ENCODE measurements at regions not wholly inside any gene's neighbourhood (a gene's known extent, or its start where the extent isn't known, plus 50 kb on each side); places are given as distances from the start of the nearest gene placed in this dataset.
A peak's percentile ranks its signal among the peaks of the same experiment; 100 is the strongest.

DNA sequence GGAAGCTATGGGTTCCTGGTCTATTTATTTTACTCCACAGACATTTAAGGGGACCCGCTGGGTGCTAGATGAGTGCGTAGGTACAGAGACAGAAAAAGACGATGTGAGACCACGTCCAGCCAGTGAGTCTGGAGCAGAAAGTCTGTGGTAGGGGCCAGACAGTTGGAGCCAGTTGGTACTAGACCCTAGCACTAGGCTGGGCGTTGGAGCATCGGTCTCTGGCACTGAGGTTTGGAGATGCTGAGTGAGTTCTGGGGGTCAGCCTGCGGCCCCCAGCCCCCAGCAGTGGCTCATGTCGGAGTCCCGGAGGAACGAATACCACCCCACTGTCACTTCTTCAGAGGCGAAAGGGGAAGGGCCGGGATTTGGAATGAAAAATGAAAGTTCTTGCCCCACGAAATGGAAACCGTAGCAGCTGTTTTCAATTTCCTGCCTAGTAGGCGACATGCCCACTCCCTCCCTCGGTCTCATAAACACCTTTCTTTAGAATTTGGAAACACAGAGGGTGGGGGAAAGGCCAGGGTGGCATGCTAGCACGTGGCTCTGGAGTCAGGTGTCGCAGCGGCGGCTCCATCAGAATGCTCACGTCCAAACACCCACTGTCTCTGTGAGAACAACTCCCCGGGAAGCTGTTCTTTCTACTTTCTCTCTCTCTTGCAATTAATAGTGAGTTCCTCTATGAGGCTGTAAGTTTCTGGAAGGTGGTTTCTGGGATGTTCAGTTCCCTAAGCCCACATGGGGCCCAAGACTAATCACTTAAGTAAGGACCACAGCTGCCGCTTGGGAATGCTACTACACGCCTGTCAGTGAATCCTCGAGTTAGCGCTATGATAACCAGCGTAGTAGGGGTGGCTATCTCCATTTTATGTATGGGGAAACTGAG is 96.8 kb downstream of the IRF8 start:
- FAIRE-seq: no peak
- no peak for DNase-seq (ENCODE audit: insufficient read length, low spot score)
- no peak for TF ChIP-seq POLR2A (IDR thresholded peaks at IDR 0.05; ENCODE audit: low read depth, low read length)

DNA sequence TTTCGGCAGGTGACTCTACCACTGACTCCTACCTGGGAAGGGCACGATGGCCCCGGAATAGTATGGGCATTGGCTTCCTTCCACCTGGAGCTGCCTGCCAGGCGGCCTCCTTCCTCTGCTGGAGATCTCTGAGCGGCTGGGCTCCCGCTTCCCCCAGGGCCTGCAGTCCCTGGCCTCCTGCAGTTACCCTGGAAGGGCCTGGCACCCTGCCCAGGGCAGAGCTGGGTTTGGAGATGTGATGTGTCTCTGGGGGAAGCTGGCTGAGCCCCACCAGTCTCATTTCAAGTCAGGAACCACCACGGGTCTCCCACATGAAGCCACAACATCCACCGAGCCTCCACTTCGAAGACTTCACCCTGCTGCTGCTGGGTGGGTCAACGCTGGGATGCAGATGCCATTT is 97.9 kb downstream of the IRF8 start:
- TF ChIP-seq POLR2A (IDR thresholded peaks at IDR 0.05; ENCODE audit: low read depth, low read length): no peak
- DNase-seq (ENCODE audit: insufficient read length, low spot score) (no peak), FAIRE-seq (no peak)

DNA sequence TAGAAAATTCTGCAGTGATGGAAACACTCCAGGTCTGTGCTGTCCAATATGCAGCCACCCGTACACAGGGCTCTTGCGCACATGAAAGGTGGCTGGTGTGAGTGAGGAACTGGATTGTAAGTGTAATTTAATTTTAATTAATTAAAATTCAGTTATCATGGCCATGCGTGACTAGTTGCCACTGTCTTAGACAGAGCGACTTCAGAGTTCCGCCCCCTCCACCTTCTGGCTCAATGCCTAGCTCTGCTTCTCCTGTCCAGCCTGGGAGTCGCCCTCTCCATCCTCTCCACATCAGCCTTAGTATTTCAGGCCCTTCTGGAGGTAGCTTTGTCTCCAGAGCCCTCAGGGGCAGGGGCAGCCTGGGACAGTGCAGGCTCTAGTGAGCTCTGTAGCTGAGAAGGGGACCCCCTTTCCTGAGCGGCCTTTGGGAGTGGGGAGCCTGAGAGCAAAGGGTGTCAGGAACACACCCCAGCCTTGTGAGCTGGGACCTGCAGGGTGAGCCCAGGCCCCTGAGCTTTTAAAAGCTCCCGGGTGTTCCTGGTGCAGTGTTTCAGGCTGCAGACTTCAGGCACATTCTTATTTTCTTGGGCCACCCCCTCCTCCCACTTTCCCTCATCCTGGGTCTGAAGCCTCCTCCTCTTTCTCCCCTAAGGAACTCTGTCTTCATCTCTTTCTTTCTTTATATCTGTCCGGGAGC is 99.4 kb downstream of the IRF8 start:
- no peak for TF ChIP-seq POLR2A (IDR thresholded peaks at IDR 0.05; ENCODE audit: low read depth, low read length)
- no peak for FAIRE-seq
- no peak for DNase-seq (ENCODE audit: insufficient read length, low spot score)

DNA sequence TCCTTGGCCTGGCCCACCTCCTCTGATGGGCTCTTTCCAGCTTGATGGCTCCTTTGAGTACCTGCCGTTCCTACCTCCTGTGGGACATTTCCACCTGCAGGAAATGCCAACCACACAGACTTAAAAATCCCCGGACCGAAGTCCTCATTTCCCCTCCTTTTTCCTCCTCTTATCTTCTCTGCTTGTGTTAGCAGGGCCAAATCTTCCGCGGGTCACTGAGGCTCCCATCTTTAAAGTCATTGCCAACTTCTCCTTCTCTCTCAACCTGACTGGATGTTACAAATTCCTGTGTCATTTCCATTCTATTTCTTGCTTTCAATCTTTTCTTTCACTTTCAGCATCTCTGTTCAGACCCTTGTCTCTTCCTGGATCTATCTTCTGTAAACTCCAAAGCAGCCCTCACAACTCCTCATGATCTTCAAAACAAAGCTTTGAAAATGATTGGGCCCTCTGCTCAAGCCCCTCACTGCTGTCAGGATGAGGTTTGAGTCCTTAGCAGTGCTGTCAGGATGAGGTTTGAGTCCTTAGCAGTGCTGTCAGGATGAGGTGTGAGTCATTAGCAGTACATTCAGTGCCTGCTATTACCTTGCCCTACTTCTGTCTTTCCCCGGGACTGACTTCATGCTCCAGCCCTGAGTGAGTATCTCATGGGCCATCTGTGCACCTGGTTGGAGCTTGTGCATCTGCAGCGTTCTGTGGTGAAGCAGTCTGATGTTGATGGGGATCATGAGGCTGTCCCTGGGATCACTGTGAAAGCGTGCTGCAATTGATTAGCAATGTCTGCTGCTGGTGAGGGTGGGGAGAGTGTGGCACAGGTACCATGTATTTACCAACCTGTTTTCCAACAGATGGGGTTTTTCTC is 100.1 kb downstream of the IRF8 start:
- no peak for TF ChIP-seq POLR2A (IDR thresholded peaks at IDR 0.05; ENCODE audit: low read depth, low read length)
- DNase-seq (ENCODE audit: insufficient read length, low spot score) (no peak), FAIRE-seq (no peak)

DNA sequence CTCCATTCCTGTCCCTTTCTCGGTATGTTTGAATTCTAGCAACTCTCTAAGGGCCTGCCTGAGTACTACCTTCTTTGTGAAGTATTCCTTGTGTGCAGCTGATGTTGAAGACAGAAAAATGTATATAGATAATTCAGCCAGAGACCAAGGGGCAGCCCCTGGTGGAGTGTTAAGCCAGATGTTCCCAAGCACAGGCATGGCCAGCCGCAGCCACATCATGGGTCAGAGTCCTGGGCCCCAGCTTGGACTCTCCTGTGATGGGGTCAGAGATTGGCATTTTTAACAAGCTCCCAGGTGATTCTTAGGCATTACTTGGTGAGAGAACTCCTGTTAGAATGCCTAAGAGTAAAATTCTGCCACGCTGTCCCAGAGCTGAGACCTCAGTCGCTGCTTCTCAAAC is 100.8 kb downstream of the IRF8 start:
- no peak for FAIRE-seq
- no peak for TF ChIP-seq POLR2A (IDR thresholded peaks at IDR 0.05; ENCODE audit: low read depth, low read length)
- no peak for DNase-seq (ENCODE audit: insufficient read length, low spot score)

DNA sequence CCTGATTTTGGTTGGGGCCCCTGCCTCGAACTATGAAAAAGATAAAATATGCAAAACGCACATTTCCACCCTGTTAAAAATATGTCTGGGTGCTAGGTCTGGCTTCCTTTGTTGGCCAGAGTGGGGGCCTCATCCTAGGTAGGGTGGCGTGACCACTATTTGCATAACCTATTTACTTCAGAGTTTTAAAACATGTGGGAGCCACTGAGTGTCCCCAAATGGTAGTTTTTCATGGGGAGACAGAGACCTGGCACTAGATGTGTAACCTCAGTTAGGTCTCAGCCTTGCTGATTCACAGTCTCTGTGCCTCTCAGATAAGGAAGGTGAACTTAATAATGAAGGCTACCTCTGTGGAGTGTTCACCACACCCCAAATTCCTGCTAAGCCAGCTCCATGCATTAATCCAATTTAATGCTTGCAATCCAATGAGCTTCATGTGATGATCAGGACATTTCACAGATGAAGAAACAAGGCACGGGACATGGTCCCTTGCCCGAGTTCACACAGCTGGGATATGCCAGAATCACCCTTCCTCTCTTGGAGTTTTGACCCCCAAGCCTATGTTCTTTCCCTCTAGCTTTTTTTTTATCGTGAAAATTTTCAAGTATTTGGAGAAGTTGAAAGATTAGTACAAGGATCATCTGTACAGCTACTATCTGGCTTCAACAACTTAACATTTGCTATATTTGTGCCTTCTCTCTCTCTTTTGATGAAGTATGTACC is 103.4 kb downstream of the IRF8 start:
- FAIRE-seq (no peak), DNase-seq (ENCODE audit: insufficient read length, low spot score) (no peak)
- TF ChIP-seq POLR2A (IDR thresholded peaks at IDR 0.05; ENCODE audit: low read depth, low read length): no peak

DNA sequence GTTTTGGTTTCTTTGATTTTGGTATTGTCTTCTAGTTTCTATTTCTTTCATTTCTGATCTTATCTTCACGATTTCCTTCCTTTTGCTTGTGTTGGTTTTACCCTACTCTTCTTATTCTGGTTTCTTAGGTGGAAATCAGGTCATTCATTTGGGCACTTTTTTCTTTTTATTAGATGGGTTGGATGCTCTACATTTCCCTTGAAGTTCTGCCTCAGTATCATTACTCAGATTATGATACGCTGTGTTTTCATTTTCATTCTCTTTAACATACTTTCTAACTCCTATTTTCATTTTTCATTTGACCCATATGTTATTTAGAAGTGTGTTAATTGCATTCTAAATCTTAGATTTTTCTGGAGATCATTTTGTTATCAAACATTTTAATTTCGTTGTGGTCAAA is 108.6 kb downstream of the IRF8 start:
- FAIRE-seq (no peak), DNase-seq (ENCODE audit: insufficient read length, low spot score) (no peak)
- TF ChIP-seq POLR2A (IDR thresholded peaks at IDR 0.05; ENCODE audit: low read depth, low read length): no peak

DNA sequence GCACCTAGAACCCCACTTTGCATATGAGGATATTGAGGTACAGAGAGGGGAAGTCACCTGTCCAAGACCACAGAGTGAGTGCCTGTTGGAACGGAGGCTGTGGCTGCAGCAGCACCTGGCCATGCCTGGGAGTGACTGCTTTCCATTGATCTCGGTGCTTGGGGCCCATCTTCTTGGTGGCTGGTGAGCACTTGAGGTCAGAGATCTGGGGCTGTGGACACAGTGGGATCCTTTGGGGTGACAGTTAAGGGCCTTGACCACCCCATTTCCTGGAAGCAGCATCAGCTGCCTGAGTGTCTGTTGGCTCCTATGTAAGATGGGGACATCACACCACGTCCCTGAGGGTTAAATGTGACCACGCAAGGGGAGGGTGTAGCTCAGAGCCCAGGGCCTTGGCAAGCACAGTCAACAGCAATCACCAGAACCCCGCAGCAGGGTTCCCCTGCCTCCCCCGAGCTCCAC is 111.7 kb downstream of the IRF8 start:
- FAIRE-seq: no peak
- DNase-seq (ENCODE audit: insufficient read length, low spot score): no peak
- no peak for TF ChIP-seq POLR2A (IDR thresholded peaks at IDR 0.05; ENCODE audit: low read depth, low read length)

DNA sequence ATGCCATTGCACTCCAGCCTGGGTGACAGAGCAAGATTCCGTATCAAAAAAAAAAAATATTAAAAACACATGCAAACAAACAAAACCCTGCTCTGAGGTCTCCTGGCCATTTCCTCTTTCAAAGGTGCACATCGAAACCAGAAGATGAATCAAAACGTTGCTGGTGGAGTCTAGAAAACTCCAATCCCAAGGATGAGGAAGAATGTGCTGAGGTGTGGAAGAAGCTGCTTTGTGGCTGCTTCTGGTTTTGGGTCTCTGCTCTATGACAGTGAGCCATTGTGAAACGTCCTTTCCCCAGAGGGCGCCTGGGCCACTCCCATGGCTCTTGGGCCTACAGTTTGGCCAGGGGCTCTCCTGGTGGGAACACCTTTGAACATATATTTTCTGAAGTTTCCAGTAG is 112.6 kb downstream of the IRF8 start:
- no peak for TF ChIP-seq POLR2A (IDR thresholded peaks at IDR 0.05; ENCODE audit: low read depth, low read length)
- DNase-seq (ENCODE audit: insufficient read length, low spot score) (no peak), FAIRE-seq (no peak)

DNA sequence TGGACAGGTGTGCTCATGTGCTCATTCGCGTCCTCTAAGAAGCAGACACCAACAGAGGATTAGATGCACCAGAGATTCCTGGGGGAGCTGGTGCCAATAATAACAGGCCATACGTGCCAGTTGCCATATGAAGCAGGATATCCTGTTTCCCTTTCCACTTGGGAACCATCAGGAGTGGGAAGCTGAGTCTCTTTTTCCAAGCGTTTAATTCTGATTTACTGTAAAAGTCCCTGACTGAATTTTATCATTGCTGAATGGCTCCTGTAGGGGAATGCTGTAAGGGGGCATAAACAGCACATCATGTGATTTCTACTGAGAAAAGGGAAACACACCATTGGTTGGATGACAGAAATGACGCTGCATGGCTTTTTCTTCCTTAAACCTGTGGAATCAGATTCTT is 113.3 kb downstream of the IRF8 start:
- DNase-seq (ENCODE audit: insufficient read length, low spot score): no peak
- no peak for TF ChIP-seq POLR2A (IDR thresholded peaks at IDR 0.05; ENCODE audit: low read depth, low read length)
- no peak for FAIRE-seq

DNA sequence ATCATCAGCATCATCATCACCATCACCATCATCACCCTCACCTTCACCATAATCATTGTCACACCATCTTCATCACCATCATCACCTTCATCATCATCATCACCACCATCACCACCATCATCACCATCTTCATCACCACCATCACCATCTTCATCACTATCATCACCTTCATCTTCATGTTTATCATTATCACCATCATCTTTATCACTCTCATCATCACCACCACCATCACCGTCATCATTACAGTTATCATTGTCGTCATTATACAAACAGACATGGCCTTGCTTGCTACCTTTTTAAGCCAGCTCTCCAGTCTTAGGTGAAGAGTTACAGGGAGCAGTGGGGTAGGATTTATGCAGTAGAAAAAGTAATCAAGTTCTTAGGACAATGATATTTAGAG is 114.9 kb downstream of the IRF8 start:
- no peak for TF ChIP-seq POLR2A (IDR thresholded peaks at IDR 0.05; ENCODE audit: low read depth, low read length)
- no peak for FAIRE-seq

DNA sequence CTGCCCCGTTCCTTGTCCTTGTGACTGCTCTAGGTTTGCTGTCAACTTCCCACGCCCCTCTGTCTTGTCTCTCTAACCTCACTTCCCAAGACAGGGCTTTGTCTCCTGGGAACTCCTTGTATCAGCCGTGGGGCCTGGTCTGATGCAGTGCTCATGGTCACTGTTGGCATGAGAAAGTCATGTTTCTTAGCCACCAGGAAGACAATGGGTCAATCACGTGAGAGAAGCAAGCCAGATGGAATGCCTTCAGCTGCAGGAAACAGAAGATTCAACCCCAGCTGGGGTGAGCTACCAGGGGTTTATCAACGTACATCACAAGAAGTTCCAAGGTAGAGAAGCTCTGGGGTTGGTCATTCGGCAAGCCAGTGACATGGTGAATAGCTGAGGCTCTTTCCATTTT is 116.6 kb downstream of the IRF8 start:
- DNase-seq (ENCODE audit: insufficient read length, low spot score): no peak
- no peak for FAIRE-seq
- TF ChIP-seq POLR2A (IDR thresholded peaks at IDR 0.05; ENCODE audit: low read depth, low read length): no peak

More for the DNA sequence above, 114.9 kb downstream of the IRF8 start:
- DNase-seq (ENCODE audit: insufficient read length, low spot score): no peak

DNA sequence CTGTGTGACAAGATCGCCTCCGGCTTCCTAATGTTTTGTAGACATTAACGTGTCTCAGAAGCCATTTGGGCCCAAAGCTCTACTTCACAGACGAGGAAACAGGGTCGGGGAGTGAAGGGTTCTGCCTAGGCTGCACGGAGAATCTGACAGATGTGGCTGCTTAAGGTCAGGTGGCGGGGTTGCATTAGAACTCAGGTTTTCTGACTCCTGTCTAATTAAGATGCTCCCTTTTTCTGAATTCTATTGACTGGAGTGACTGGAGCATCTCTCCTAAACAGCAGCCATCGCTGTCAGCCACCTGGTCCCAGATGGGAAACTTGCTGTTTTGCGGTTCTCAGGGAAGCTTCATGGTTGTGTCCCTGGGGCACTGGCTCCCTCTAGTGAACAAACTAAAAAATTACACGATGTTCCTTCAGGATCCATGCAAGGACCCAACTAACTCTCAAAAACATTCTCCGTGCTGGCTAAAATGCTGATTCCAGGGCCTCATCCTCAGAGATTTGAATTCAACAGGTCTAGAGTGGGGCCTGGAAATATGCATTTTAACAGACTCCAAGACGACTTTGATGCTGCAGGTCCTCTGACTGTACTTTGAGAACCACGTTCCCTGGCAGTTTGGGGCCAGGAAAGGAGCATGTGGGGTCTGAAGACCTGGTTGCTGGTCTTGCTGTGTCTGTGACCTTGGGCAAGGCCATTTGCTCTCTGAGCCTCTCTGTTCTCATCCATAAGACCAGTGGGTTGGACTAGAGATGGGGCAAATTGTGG is 117.4 kb downstream of the IRF8 start:
- no peak for FAIRE-seq
- DNase-seq (ENCODE audit: insufficient read length, low spot score): peak; percentile 75
- TF ChIP-seq POLR2A (IDR thresholded peaks at IDR 0.05; ENCODE audit: low read depth, low read length): no peak

All from H54 (cell line).